H1 (cell line): ENCODE measurements at regions not wholly inside any gene's neighbourhood (a gene's known extent, or its start where the extent isn't known, plus 50 kb on each side); places are given as distances from the start of the nearest gene placed in this dataset.

Experiments used
- CTCF ChIA-PET: fragments of 300-600 bp; sonication (Branson Sonifier 250); formaldehyde crosslinking; loops from one replicate; lab custom pipeline; 2021; ENCODE audit not compliant: partially characterized antibody; lab: Charles Lee
- POLR2A ChIA-PET: fragments of 300-600 bp; sonication (Branson Sonifier 250); formaldehyde crosslinking; loops from one replicate; lab custom pipeline; 2021; ENCODE audit warnings: inconsistent platforms; ENCODE audit not compliant: partially characterized antibody; lab: Charles Lee
- DNase-seq, 2 experiments: peaks; one replicate each; pipeline versions ENCODE4 v3.0.0 to v3.0.0-alpha.2; 2010 to 2022; ENCODE audit warnings: low spot score in 2 of 2, low read depth in 1 of 2, mixed read lengths in 1 of 2
- FAIRE-seq: peaks from 2 replicates; lab custom pipeline; 2011; peaks lifted over from hg19 to GRCh38; lab: Jason Lieb, UNC
- H2AFZ ChIP-seq: 2 replicates; pipeline ENCODE4 v1.8.1; 2012; ENCODE audit warnings: low read length, inconsistent platforms
- H2AK5ac ChIP-seq: 2 replicates; pipeline ENCODE4 v1.6.1; 2013; ENCODE audit warnings: low read depth, low read length
- H2BK120ac ChIP-seq: replicated peaks from 2 replicates; pipeline ENCODE3; 2013; ENCODE audit warnings: low read depth, low read length, inconsistent platforms
- H2BK12ac ChIP-seq: 2 replicates; pipeline ENCODE4 v1.6.1; 2013; ENCODE audit warnings: low read depth, low read length
- H2BK15ac ChIP-seq: 2 replicates; pipeline ENCODE4 v1.6.1; 2013; ENCODE audit warnings: low read length
- H2BK20ac ChIP-seq: 2 replicates; pipeline ENCODE4 v1.6.1; 2013; ENCODE audit warnings: low read length
- H2BK5ac ChIP-seq: 2 replicates; pipeline ENCODE4 v1.6.1; 2013; ENCODE audit warnings: low read depth, low read length
- H3K14ac ChIP-seq: 2 replicates; pipeline ENCODE4 v1.6.1; 2013; ENCODE audit warnings: inconsistent platforms; ENCODE audit not compliant: insufficient read length
- H3K18ac ChIP-seq: 2 replicates; pipeline ENCODE4 v1.6.1; 2013; ENCODE audit warnings: low read length; ENCODE audit errors: extremely low read depth
- H3K23ac ChIP-seq: 2 replicates; pipeline ENCODE4 v1.6.1; 2013; ENCODE audit warnings: inconsistent platforms; ENCODE audit not compliant: insufficient read length
- H3K23me2 ChIP-seq: 2 replicates; pipeline ENCODE4 v1.6.1; 2013; ENCODE audit warnings: low read depth, low read length
- H3K27ac ChIP-seq: 2 replicates; pipeline ENCODE4 v1.6.1; 2011; ENCODE audit warnings: low read depth, low read length, inconsistent platforms
- H3K27me3 ChIP-seq, 4 experiments: replicated peaks in 1 of 4; 1 replicate in 1 of 4; 2 replicates in 3 of 4; pipeline versions ENCODE4 v1.6.1 to v1.8.1; 2011 to 2013; ENCODE audit warnings: low read length in 3 of 4, mild to moderate bottlenecking in 3 of 4, inconsistent platforms in 2 of 4, mixed read lengths in 2 of 4, moderate library complexity in 1 of 4; ENCODE audit not compliant: control insufficient read depth in 3 of 4, insufficient read depth in 3 of 4; ENCODE audit errors: extremely low read depth in 1 of 4
- H3K36me3 ChIP-seq, 4 experiments: 2 replicates each; pipeline versions ENCODE4 v1.6.1 to v1.8.1; 2011 to 2013; ENCODE audit warnings: mild to moderate bottlenecking in 4 of 4, low read length in 3 of 4, moderate library complexity in 2 of 4, control low read depth in 1 of 4, inconsistent platforms in 1 of 4; ENCODE audit not compliant: insufficient read depth in 4 of 4, control insufficient read depth in 2 of 4
- H3K4ac ChIP-seq: replicated peaks from 2 replicates; pipeline ENCODE3; 2013; ENCODE audit warnings: low read length, low read depth, mixed read lengths, inconsistent platforms; ENCODE audit not compliant: insufficient read length
- H3K4me1 ChIP-seq, 4 experiments: replicated peaks in 1 of 4; 1 replicate in 1 of 4; 2 replicates in 3 of 4; pipeline versions ENCODE4 v1.6.1 to v1.8.1; 2011 to 2013; ENCODE audit warnings: low read length in 3 of 4, inconsistent platforms in 2 of 4, mixed read lengths in 1 of 4; ENCODE audit not compliant: insufficient read depth in 4 of 4, control insufficient read depth in 3 of 4
- H3K4me2 ChIP-seq, 2 experiments: 2 replicates each; pipeline versions ENCODE4 v1.6.1 to v1.8.1; 2011 to 2013; ENCODE audit warnings: low read depth in 2 of 2, low read length in 2 of 2, control low read depth in 1 of 2, inconsistent platforms in 1 of 2, mild to moderate bottlenecking in 1 of 2; ENCODE audit not compliant: insufficient read depth in 1 of 2
- H3K4me3 ChIP-seq, 4 experiments: fragments of 200-600, 300-600 bp in 1 of 4; sonication (generic), shearing (Covaris generic), sonication (Bioruptor Twin) in 1 of 4; 2 replicates each; pipeline versions ENCODE4 v1.5.1 to v1.8.1; 2011 to 2016; ENCODE audit warnings: low read length in 4 of 4, low read depth in 3 of 4, control low read depth in 2 of 4, inconsistent platforms in 2 of 4, mild to moderate bottlenecking in 2 of 4, mixed read lengths in 1 of 4, moderate library complexity in 1 of 4; ENCODE audit not compliant: insufficient read depth in 2 of 4; ENCODE audit errors: extremely low read depth in 1 of 4
- H3K56ac ChIP-seq: replicated peaks from 2 replicates; pipeline ENCODE3; 2013; ENCODE audit warnings: low read depth, mild to moderate bottlenecking, mixed read lengths, low read length, inconsistent platforms; ENCODE audit not compliant: insufficient read length
- H3K79me1 ChIP-seq: 2 replicates; pipeline ENCODE4 v1.6.1; 2013; ENCODE audit warnings: low read depth, low read length, control low read depth
- H3K79me2 ChIP-seq, 2 experiments: 2 replicates each; pipeline versions ENCODE4 v1.6.1 to v1.8.1; 2012 to 2013; ENCODE audit warnings: low read length in 2 of 2, mild to moderate bottlenecking in 2 of 2, inconsistent platforms in 1 of 2; ENCODE audit not compliant: insufficient read depth in 2 of 2, control insufficient read depth in 1 of 2
- H3K9ac ChIP-seq, 4 experiments: replicated peaks in 1 of 4; 1 replicate in 1 of 4; 2 replicates in 3 of 4; pipeline versions ENCODE4 v1.6.1 to v1.8.1; 2011 to 2013; ENCODE audit warnings: low read depth in 3 of 4, low read length in 3 of 4, control low read depth in 2 of 4, mild to moderate bottlenecking in 2 of 4, moderate library complexity in 2 of 4, inconsistent platforms in 1 of 4; ENCODE audit errors: extremely low read depth in 1 of 4
- H3K9me3 ChIP-seq, 2 experiments: 2 replicates each; pipeline versions ENCODE4 v1.6.1 to v1.8.1; 2012 to 2013; ENCODE audit warnings: mild to moderate bottlenecking in 2 of 2, moderate library complexity in 2 of 2, control low read depth in 1 of 2, inconsistent platforms in 1 of 2, low read depth in 1 of 2, low read length in 1 of 2, mixed read lengths in 1 of 2; ENCODE audit not compliant: insufficient read depth in 2 of 2
- H4K20me1 ChIP-seq, 2 experiments: replicated peaks in 1 of 2; 2 replicates each; pipeline versions ENCODE3 to v1.8.1; 2011 to 2013; ENCODE audit warnings: inconsistent platforms in 2 of 2, low read length in 2 of 2, mild to moderate bottlenecking in 1 of 2; ENCODE audit not compliant: insufficient read depth in 2 of 2, control insufficient read depth in 1 of 2
- H4K5ac ChIP-seq: 2 replicates; pipeline ENCODE4 v1.6.1; 2013; ENCODE audit warnings: low read length, low read depth, mixed read lengths, inconsistent platforms; ENCODE audit not compliant: insufficient read length
- H4K8ac ChIP-seq: 2 replicates; pipeline ENCODE4 v1.8.0; 2013; ENCODE audit warnings: mild to moderate bottlenecking, moderate library complexity, low read length, inconsistent platforms; ENCODE audit not compliant: insufficient read depth; ENCODE audit errors: extremely low read depth
- H4K91ac ChIP-seq: replicated peaks from 2 replicates; pipeline ENCODE3; 2013; ENCODE audit warnings: low read length, mixed read lengths, inconsistent platforms; ENCODE audit not compliant: insufficient read length
- ATF3 ChIP-seq: IDR thresholded peaks from 2 replicates; pipeline ENCODE4 v1.6.1; 2011; ENCODE audit warnings: low read depth, mild to moderate bottlenecking, low read length; ENCODE audit not compliant: insufficient read depth
- CHD2 ChIP-seq: IDR thresholded peaks from 2 replicates; pipeline ENCODE4 v1.6.1; 2012; ENCODE audit warnings: low read length, improper control_type of control experiment
- EGR1 ChIP-seq: IDR thresholded peaks from 2 replicates; pipeline ENCODE4 v1.6.1; 2011; ENCODE audit warnings: low read depth, low read length, borderline replicate concordance
- GTF2F1 ChIP-seq: IDR thresholded peaks from 2 replicates; pipeline ENCODE4 v1.6.1; 2012; ENCODE audit warnings: low read depth, low read length, improper control_type of control experiment, borderline replicate concordance
- MAX ChIP-seq: IDR thresholded peaks from 2 replicates; pipeline ENCODE4 v1.6.1; 2012; ENCODE audit warnings: inconsistent platforms
- POU5F1 ChIP-seq: IDR thresholded peaks from 2 replicates; pipeline ENCODE4 v1.6.1; 2011; ENCODE audit warnings: low read depth, mild to moderate bottlenecking, low read length, moderate library complexity
- SIX5 ChIP-seq: IDR thresholded peaks from 2 replicates; pipeline ENCODE4 v1.6.1; 2011; ENCODE audit warnings: mild to moderate bottlenecking, low read depth, low read length
- SP1 ChIP-seq: IDR thresholded peaks from 2 replicates; pipeline ENCODE4 v1.6.1; 2011; ENCODE audit warnings: low read depth, low read length
- TEAD4 ChIP-seq: IDR thresholded peaks from 2 replicates; pipeline ENCODE4 v1.6.1; 2012; ENCODE audit warnings: low read depth, low read length, inconsistent platforms, mixed read lengths
- YY1 ChIP-seq: IDR thresholded peaks from 2 replicates; pipeline ENCODE4 v1.6.1; 2011; ENCODE audit warnings: low read depth, mild to moderate bottlenecking, low read length
- ZNF274 ChIP-seq: IDR thresholded peaks from 2 replicates; pipeline ENCODE4 v1.7.0; 2012; ENCODE audit warnings: low read length, borderline replicate concordance; ENCODE audit errors: extremely low read depth
- WGBS, 2 experiments: shearing (Covaris generic) in 1 of 2; methylation state at CpG; one replicate each; pipeline versions ENCODE4 v1.1.6 to v1.1.7; 2013 to 2015; ENCODE audit warnings: low lambda C conversion rate in 2 of 2, mixed read lengths in 2 of 2, inconsistent platforms in 1 of 2, low coverage in 1 of 2, missing lambda C conversion rate in 1 of 2; ENCODE audit not compliant: insufficient replicate concordance in 2 of 2, insufficient coverage in 1 of 2, insufficient read length in 1 of 2; ENCODE audit errors: extremely low coverage in 1 of 2, missing lambda C conversion rate in 1 of 2; 5-methylcytosine and 5-hydroxymethylcytosine counted together

- Histone ChIP-seq H2BK12ac (no peak overlapping the region), H4K20me1 (no peaks in the 10 kb centered on the region), H2BK20ac (no peak overlapping the region), H3K79me2 (no peaks in the 10 kb centered on the region), H3K27ac (no peak overlapping the region), H3K4ac (no peak overlapping the region), H4K5ac (no peak overlapping the region), H3K23me2 (no peaks in the 10 kb centered on the region), H3K4me1 (no peaks in the 10 kb centered on the region), H3K14ac (no peak overlapping the region), H4K91ac (no peak overlapping the region), H3K4me2 (no peak overlapping the region), H2BK120ac (no peak overlapping the region), H3K36me3 (no peaks in the 10 kb centered on the region), H3K23ac (no peak overlapping the region), H3K4me3 (no peak overlapping the region), H2AK5ac (no peak overlapping the region), H3K56ac (no peak overlapping the region), H3K18ac (no peak overlapping the region), H2AFZ (no peak overlapping the region), H2BK15ac (no peak overlapping the region), H3K79me1 (no peaks in the 10 kb centered on the region), H4K8ac (no peak overlapping the region), H3K27me3 (no peaks in the 10 kb centered on the region), H3K9me3 (peaks cover 0 to 5% of the 10 kb centered on the region in 2 experiments; a peak in 1 of 4 replicates), H3K9ac (no peak overlapping the region), H2BK5ac (no peak overlapping the region)
- CTCF ChIA-PET: no interaction called here
- WGBS, 2 experiments: 82% methylated on average over 4 of the region's 4 CpGs; no CpG with 5 or more reads in 1 of the 2 experiments
- DNase-seq (no peak), FAIRE-seq (no peak)
- POLR2A ChIA-PET: no interaction called here
- TF ChIP-seq SIX5: no peak
- no peak for TF ChIP-seq ATF3
- TF ChIP-seq GTF2F1: no peak
- TF ChIP-seq SP1: no peak
- no peak for TF ChIP-seq YY1
- TF ChIP-seq EGR1: no peak
- TF ChIP-seq TEAD4: no peak
- TF ChIP-seq CHD2: no peak
- no peak for TF ChIP-seq MAX
- no peak for TF ChIP-seq POU5F1
- TF ChIP-seq ZNF274: no peak
These were observed 172.8 kb upstream of the RASA1 start for GRCh38 chr5:87094833-87095232.
